GM21390 (cell line): ENCODE measurements at regions not wholly inside any gene's neighbourhood (a gene's known extent, or its start where the extent isn't known, plus 50 kb on each side); places are given as distances from the start of the nearest gene placed in this dataset.
A peak's percentile ranks its signal among the peaks of the same experiment; 100 is the strongest.

Source experiments
- ATAC-seq: cut with Tn5 transposase; IDR thresholded peaks from one replicate; pipeline ENCODE4 v1.9.1; 2021; ENCODE audit not compliant: unreplicated experiment

DNA sequence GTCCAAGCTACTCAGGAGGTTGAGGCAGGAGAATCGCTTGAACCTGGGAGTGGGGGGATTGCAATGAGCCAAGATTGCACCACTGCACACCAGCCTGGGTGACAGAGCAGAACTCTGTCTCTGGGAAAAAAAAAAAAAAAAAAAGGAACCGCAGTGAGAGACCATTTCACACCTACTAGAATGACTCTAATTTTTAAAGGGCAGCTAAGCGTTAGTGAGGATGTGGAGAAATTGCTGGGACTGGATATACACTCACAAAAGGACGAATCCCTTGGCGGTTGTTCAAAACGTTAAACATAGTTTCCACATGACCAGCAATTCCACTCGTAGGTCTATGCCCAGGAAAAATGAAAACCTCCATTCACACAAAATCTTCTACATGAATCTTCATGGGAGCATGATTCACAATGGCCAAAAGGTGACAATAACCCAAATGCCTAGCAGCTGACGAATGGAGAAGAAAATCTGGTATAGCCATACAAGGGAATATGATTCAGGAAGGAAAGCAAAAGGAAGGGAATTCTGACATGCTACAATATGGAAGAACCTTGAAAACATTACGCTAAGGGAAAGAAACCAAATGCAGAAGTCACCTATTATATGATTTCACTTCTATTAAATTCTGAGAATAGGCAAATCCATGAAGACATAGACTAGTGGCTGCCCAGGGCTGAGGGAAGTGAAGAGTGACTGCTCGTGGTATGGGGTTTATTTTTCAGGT is 127.0 kb downstream of the CHSY1 start:
- ATAC-seq: no peak

DNA sequence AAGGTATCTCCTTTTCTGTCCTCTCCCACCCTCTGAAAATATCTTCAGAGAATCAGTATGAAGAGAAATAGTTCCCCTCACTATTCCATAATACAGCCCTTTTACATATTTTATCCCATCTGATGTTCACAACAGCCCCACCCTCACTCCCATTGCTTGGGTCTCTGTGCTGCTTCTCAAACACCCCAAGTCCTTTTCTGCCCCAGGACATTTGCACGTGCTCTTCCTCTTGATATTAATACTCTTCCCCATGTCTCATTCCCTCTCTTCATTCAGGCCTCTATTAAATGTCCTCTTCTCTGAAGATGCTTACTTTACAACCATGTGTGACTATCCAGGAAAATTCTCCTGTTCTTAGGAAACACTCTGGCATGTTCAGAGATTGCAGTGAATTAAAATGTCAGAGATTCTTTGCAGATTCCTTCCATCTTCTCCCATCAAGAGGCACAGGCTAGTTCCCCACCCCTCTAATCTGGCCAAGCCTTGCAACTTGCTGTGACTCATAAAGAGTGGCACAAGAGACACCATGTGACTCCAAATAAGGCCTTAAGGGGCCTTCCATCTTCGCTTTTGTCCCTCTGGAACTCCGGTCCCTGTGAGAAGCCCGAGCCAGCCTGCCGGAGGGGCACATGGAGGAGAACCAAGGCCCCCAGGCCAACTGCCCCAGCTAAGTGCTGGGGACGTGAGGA is 128.5 kb downstream of the CHSY1 start:
- no peak for ATAC-seq

DNA sequence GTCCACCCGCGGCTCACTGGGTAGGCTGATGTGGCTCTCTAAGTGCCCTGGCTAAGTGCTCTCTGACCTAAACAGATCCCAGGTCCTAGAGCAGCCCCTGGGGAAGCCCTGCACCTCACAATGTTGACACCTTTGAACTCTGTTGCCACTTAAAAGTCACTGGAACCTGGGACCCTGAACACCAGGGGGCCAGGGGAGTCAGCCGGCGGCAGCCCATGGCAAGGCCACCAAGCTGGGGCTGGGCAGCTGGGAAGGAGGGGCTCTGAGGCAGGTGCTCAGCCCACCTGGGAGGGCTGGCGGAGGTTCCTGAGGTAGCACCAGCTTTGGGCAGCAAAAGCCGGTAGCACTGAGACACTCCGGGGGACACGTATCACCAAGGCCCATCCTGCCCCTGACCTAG is 129.0 kb downstream of the CHSY1 start:
- no peak for ATAC-seq

DNA sequence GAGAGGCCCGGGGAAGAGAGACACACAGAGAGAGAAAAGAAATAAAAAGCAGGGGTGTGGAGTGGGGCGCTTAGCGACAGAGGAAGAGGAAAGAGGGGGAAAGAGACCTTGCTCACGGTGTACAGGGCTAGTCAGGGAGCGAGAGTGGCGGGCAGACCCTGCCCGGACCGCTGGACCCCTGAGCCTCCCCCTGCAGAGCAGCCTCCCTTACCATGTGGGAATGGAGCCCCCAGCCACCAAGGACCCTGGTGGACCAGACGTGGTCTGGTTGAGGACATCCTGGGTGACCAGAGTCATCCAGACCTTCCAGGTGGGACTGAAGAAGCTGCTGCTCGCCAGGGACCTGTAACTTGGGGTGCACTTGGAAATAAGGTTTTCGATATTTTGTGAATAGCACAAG is 129.6 kb downstream of the CHSY1 start:
- no peak for ATAC-seq

DNA sequence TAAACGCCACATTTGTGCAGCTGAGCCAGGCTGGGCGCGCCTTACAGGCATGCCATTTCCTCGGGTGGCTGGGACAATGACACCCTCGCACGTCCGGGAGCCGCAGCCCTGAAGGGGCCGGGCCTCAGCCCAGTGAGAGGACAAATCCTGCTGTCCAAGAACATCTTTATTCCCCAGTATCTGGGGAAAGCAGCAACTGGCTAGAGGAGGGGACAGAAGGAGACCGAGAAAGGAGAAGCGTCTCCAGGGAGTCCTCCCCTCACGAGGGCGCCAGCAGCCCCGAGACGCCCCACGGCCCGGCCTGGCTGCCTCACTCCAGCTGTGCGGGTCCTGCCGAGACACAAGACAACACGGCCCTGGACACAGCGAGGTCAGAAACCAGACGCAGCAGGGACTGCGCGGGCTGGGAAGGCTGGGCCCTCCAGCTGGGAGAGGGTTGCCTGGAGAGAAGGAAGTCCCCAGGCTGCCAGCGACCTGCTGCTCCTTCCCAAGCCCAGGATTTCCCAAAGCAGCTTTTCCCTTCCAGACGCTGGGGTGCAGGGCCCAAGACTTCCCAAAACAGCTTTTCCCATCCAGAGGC is 130.2 kb downstream of the CHSY1 start:
- ATAC-seq: peak; percentile 67

DNA sequence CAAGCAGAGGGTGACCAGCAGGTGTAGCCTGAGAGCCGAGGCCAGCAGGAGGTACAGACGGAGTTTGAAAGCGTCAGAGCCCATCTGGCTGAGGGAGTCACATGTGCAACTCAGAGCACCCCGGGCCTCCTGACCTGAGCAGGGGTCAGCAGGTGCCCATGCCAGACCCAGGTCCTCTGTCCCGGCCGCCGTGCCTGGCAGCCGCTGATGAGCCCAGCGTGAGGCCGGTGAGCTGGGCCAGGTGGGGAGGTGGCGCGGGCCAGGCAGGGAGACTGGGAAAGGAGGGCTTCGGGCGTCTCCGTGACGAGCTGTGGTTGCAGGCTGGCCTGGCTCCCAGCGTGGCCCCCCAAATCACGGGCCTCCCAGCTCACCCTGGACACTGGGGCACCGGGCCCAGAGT is 130.9 kb downstream of the CHSY1 start:
- ATAC-seq: no peak

DNA sequence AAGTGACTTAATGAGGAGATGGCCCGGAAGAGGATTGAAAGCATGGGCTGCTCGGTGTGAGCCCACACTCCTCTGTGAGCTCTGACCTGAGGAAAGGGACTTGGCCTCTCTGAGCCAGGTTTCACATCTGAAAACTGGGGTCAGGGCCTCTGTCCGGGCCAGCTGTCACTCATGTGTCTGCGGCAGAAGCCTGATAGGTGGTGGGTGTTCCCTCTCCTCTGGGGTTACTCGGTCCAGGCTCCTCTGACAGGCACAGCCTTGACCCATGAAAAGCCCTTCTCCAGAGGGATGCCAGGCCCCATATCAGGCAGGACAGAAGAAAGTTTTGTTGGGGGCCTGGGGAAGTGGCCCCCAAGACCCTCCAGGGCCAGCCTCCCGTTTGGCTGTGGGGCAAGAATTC is 131.4 kb downstream of the CHSY1 start:
- no peak for ATAC-seq
